Trophoblast cell (in vitro differentiated cells and primary cell): ENCODE measurements at regions not wholly inside any gene's neighbourhood (a gene's known extent, or its start where the extent isn't known, plus 50 kb on each side); places are given as distances from the start of the nearest gene placed in this dataset.

Experiments used
- DNase-seq, 2 donors: peaks; one replicate each; pipeline ENCODE4 v3.0.0-alpha.2; 2016
- H2AFZ ChIP-seq: 2 replicates; pipeline ENCODE4 v1.6.1; 2013; ENCODE audit warnings: low read length, moderate library complexity, mild to moderate bottlenecking; ENCODE audit not compliant: insufficient read depth, poor library complexity
- H2AK5ac ChIP-seq: 2 replicates; pipeline ENCODE4 v1.6.1; 2013; ENCODE audit warnings: mild to moderate bottlenecking, low read length
- H2BK120ac ChIP-seq: 2 replicates; pipeline ENCODE4 v1.6.1; 2013; ENCODE audit warnings: low read length, mild to moderate bottlenecking, moderate library complexity; ENCODE audit not compliant: insufficient read depth, poor library complexity
- H2BK12ac ChIP-seq: 2 replicates; pipeline ENCODE4 v1.6.1; 2013; ENCODE audit warnings: mild to moderate bottlenecking, low read length, moderate library complexity
- H2BK5ac ChIP-seq: 2 replicates; pipeline ENCODE4 v1.6.1; 2013; ENCODE audit warnings: low read length, low read depth, moderate library complexity, mild to moderate bottlenecking; ENCODE audit not compliant: poor library complexity
- H3K14ac ChIP-seq: 2 replicates; pipeline ENCODE4 v1.6.1; 2013; ENCODE audit warnings: mild to moderate bottlenecking, low read length
- H3K18ac ChIP-seq: 2 replicates; pipeline ENCODE4 v1.6.1; 2013; ENCODE audit warnings: mild to moderate bottlenecking, low read length
- H3K23ac ChIP-seq: 2 replicates; pipeline ENCODE4 v1.6.1; 2013; ENCODE audit warnings: low read length
- H3K27ac ChIP-seq: 2 replicates; pipeline ENCODE4 v1.5.1; 2013; ENCODE audit warnings: low read depth, mild to moderate bottlenecking, inconsistent platforms, low read length, moderate library complexity
- H3K27me3 ChIP-seq: 2 replicates; pipeline ENCODE4 v1.6.1; 2013; ENCODE audit warnings: inconsistent platforms, mild to moderate bottlenecking, low read length, moderate library complexity; ENCODE audit not compliant: insufficient read depth
- H3K36me3 ChIP-seq, 2 experiments: 1 replicate in 1 of 2; 2 replicates in 1 of 2; pipeline ENCODE4 v1.6.1; 2013; ENCODE audit warnings: low read length in 2 of 2, mild to moderate bottlenecking in 2 of 2, moderate library complexity in 1 of 2; ENCODE audit not compliant: insufficient read depth in 2 of 2, control insufficient read depth in 1 of 2
- H3K4ac ChIP-seq: 2 replicates; pipeline ENCODE4 v1.6.1; 2013; ENCODE audit warnings: low read depth, mild to moderate bottlenecking, low read length, moderate library complexity
- H3K4me1 ChIP-seq, 2 experiments: 1 replicate in 1 of 2; 2 replicates in 1 of 2; pipeline ENCODE4 v1.6.1; 2013; ENCODE audit warnings: low read length in 2 of 2, mild to moderate bottlenecking in 2 of 2, moderate library complexity in 1 of 2; ENCODE audit not compliant: insufficient read depth in 2 of 2, control insufficient read depth in 1 of 2
- H3K4me2 ChIP-seq: 2 replicates; pipeline ENCODE4 v1.6.1; 2013; ENCODE audit warnings: inconsistent platforms, mild to moderate bottlenecking, low read length, moderate library complexity
- H3K4me3 ChIP-seq: 2 replicates; pipeline ENCODE4 v1.5.1; 2013; ENCODE audit warnings: mild to moderate bottlenecking, low read depth, low read length, inconsistent platforms
- H3K79me1 ChIP-seq: one replicate; pipeline ENCODE4 v1.6.1; 2013; ENCODE audit warnings: low read length
- H3K79me2 ChIP-seq: 2 replicates; pipeline ENCODE4 v1.6.1; 2013; ENCODE audit warnings: low read length, mild to moderate bottlenecking; ENCODE audit not compliant: control insufficient read depth, insufficient read depth, poor library complexity
- H3K9ac ChIP-seq: 2 replicates; pipeline ENCODE4 v1.6.1; 2013; ENCODE audit warnings: mild to moderate bottlenecking, low read length
- H3K9me3 ChIP-seq: 2 replicates; pipeline ENCODE4 v1.6.1; 2013; ENCODE audit warnings: low read depth, mild to moderate bottlenecking, control low read depth, inconsistent platforms, low read length; ENCODE audit not compliant: insufficient read depth
- H4K12ac ChIP-seq: 2 replicates; pipeline ENCODE4 v1.6.1; 2013; ENCODE audit warnings: low read depth, mild to moderate bottlenecking, low read length, moderate library complexity
- H4K8ac ChIP-seq: 2 replicates; pipeline ENCODE4 v1.6.1; 2013; ENCODE audit warnings: low read depth, mild to moderate bottlenecking, low read length, moderate library complexity
- H4K91ac ChIP-seq: one replicate; pipeline ENCODE4 v1.6.1; 2013; ENCODE audit warnings: low read depth, mild to moderate bottlenecking, low read length, moderate library complexity
- WGBS: extraction: QIAGEN DNeasy Blood & Tissue Kit; methylation state at CpG from one replicate; pipeline ENCODE4 v1.1.7; 2013; ENCODE audit warnings: missing lambda C conversion rate; ENCODE audit not compliant: insufficient read length, insufficient coverage; ENCODE audit errors: extremely low coverage; 5-methylcytosine and 5-hydroxymethylcytosine counted together

DNA sequence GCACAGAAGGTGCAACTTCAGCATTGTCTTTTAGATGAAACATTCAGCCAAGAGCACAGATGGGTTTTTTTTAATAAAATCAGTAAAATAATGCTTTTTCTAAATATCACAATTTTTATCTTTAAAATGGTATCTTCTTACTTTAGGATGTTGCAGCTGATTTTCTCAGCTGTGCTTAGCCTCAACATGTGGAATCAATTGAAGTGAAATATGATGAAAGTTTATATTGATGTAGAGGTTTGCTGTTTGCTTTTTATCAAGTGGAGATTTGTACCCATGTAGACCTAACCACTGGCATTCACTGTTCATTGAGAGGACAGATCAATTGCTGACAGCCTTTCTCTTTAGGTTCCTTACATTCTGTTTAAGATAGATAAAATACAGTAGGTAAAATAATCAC is 107.8 kb downstream of the CYB561 start:
- no peak overlapping the region for H2AFZ ChIP-seq
- no peak overlapping the region for H4K8ac ChIP-seq
- H2AK5ac ChIP-seq = no peak overlapping the region
- H3K18ac ChIP-seq = no peak overlapping the region
- no peak overlapping the region for H3K27ac ChIP-seq
- no peak overlapping the region for H2BK12ac ChIP-seq
- no peak overlapping the region for H4K91ac ChIP-seq
- no peak overlapping the region for H3K23ac ChIP-seq
- H3K4me1 ChIP-seq = no peaks in the 10 kb centered on the region
- no peaks in the 10 kb centered on the region for H3K27me3 ChIP-seq
- H3K36me3 ChIP-seq = peaks cover 9 to 12% of the 10 kb centered on the region in 2 experiments
- no peak overlapping the region for H2BK120ac ChIP-seq
- no peak overlapping the region for H2BK5ac ChIP-seq
- H3K4ac ChIP-seq = no peak overlapping the region
- H3K79me2 ChIP-seq = no peaks in the 10 kb centered on the region
- no peak overlapping the region for H3K4me2 ChIP-seq
- no peak overlapping the region for H3K4me3 ChIP-seq
- H3K79me1 ChIP-seq = no peaks in the 10 kb centered on the region
- H4K12ac ChIP-seq = no peak overlapping the region
- H3K14ac ChIP-seq = no peak overlapping the region
- no peak overlapping the region for H3K9ac ChIP-seq
- DNase-seq = no peak
- H3K9me3 ChIP-seq = no peaks in the 10 kb centered on the region

GRCh38 chr17:63341276-63341675 is 104.8 kb downstream of the CYB561 start:
- H3K9me3 ChIP-seq = no peaks in the 10 kb centered on the region
- no peak overlapping the region for H3K4me2 ChIP-seq
- H3K27ac ChIP-seq = no peak overlapping the region
- H4K12ac ChIP-seq = no peak overlapping the region
- no peaks in the 10 kb centered on the region for H3K79me2 ChIP-seq
- no peak overlapping the region for H4K8ac ChIP-seq
- no peak overlapping the region for H4K91ac ChIP-seq
- no peaks in the 10 kb centered on the region for H3K4me1 ChIP-seq
- no peak overlapping the region for H2AFZ ChIP-seq
- H3K18ac ChIP-seq = no peak overlapping the region
- DNase-seq = no peak
- no peak overlapping the region for H3K4me3 ChIP-seq
- no peaks in the 10 kb centered on the region for H3K79me1 ChIP-seq
- no peak overlapping the region for H2BK120ac ChIP-seq
- H3K23ac ChIP-seq = no peak overlapping the region
- H2BK5ac ChIP-seq = no peak overlapping the region
- H3K14ac ChIP-seq = no peak overlapping the region
- H2AK5ac ChIP-seq = no peak overlapping the region
- no peak overlapping the region for H3K4ac ChIP-seq
- WGBS = no CpG with 5 or more reads among the region's 3 CpGs
- H2BK12ac ChIP-seq = no peak overlapping the region
- no peak overlapping the region for H3K9ac ChIP-seq
- peaks cover 10 to 19% of the 10 kb centered on the region in 2 experiments for H3K36me3 ChIP-seq
- no peaks in the 10 kb centered on the region for H3K27me3 ChIP-seq

DNA sequence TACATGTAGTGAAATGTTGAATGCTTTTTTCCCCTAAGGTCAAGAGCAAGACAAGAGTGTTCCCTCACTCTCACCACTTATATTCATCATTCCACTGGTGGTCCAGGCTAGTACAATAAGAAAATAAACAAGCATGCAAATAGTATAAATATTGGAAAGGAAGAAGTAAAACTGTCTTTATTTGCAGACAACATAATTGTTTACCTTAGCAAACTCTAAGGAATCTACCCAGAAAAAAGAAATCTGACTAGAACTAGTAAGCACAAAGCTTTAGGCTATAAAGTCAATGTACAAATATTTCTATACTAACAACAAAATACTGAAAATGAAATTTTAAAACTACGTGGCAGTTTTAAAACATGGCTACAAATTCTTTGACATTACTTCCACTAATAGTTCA is 101.7 kb downstream of the CYB561 start:
- Histone ChIP-seq H3K79me1 (no peaks in the 10 kb centered on the region), H2AFZ (no peak overlapping the region), H3K4ac (no peak overlapping the region), H3K27me3 (no peaks in the 10 kb centered on the region), H2AK5ac (no peak overlapping the region), H3K79me2 (no peaks in the 10 kb centered on the region), H2BK12ac (no peak overlapping the region), H4K91ac (no peak overlapping the region), H3K36me3 (peaks cover 17 to 25% of the 10 kb centered on the region in 2 experiments), H3K4me2 (no peak overlapping the region), H3K4me3 (no peak overlapping the region), H3K23ac (no peak overlapping the region), H3K9ac (no peak overlapping the region), H3K14ac (no peak overlapping the region), H4K8ac (no peak overlapping the region), H3K27ac (no peak overlapping the region), H3K18ac (no peak overlapping the region), H4K12ac (no peak overlapping the region), H3K9me3 (no peaks in the 10 kb centered on the region), H3K4me1 (no peaks in the 10 kb centered on the region), H2BK120ac (no peak overlapping the region), H2BK5ac (no peak overlapping the region)
- WGBS = no CpG with 5 or more reads among the region's 1 CpG
- DNase-seq = no peak

DNA sequence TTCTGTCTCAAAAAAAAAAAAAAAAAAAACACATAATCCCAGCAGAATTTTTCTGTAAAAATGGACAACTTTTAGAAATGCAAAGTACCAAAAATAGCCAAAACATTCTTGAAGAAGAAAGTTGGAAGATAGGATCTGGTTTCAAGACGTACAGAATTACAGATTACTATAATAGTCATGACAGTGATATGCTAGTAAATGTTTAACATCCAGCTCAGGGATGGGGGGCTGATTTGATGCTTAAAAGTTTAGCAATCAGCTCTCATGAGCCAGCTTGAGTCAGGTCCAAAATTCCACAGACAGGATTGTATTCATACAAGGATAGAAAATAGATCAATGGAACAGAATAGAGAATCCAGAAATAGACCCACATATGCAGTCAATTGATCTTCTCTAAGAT is 100.5 kb downstream of the CYB561 start:
- no peaks in the 10 kb centered on the region for H3K9me3 ChIP-seq

More for the DNA sequence above, 100.5 kb downstream of the CYB561 start:
- H2AFZ ChIP-seq = no peak overlapping the region
- H3K23ac ChIP-seq = no peak overlapping the region
- no CpG with 5 or more reads among the region's 1 CpG for WGBS
- H3K4me3 ChIP-seq = no peak overlapping the region
- no peak overlapping the region for H3K9ac ChIP-seq
- H3K18ac ChIP-seq = no peak overlapping the region
- no peak overlapping the region for H2AK5ac ChIP-seq
- H3K79me2 ChIP-seq = no peaks in the 10 kb centered on the region
- no peaks in the 10 kb centered on the region for H3K79me1 ChIP-seq
- H4K12ac ChIP-seq = no peak overlapping the region
- H2BK12ac ChIP-seq = no peak overlapping the region
- DNase-seq = peak in 1 of 2 donors; percentile 6
- no peaks in the 10 kb centered on the region for H3K27me3 ChIP-seq
- H2BK120ac ChIP-seq = no peak overlapping the region
- no peak overlapping the region for H3K4ac ChIP-seq
- no peak overlapping the region for H4K8ac ChIP-seq
- peaks cover 14 to 25% of the 10 kb centered on the region in 2 experiments for H3K36me3 ChIP-seq
- no peaks in the 10 kb centered on the region for H3K4me1 ChIP-seq
- no peak overlapping the region for H2BK5ac ChIP-seq
- H4K91ac ChIP-seq = no peak overlapping the region
- no peak overlapping the region for H3K14ac ChIP-seq
- H3K4me2 ChIP-seq = no peak overlapping the region
- no peak overlapping the region for H3K27ac ChIP-seq
